OCI-LY7 (cell line): ENCODE measurements at regions not wholly inside any gene's neighbourhood (a gene's known extent, or its start where the extent isn't known, plus 50 kb on each side); places are given as distances from the start of the nearest gene placed in this dataset.

Experiments used
- BruUV-seq: library from RNA; stranded (reverse); fragments of 400-500 nt; replicated peaks from 2 replicates; lab custom pipeline; 2021; lab: Mats Ljungman, UMichigan
- CTCF ChIA-PET: fragments of 300-600 bp; sonication (Branson Sonifier 250); formaldehyde crosslinking; loops from one replicate; lab custom pipeline; 2022; ENCODE audit warnings: antibody characterized with exemption; ENCODE audit not compliant: unreplicated experiment; lab: Charles Lee
- POLR2A ChIA-PET: fragments of 300-600 bp; sonication (Branson Sonifier 250); formaldehyde crosslinking; loops from one replicate; lab custom pipeline; 2022; ENCODE audit warnings: antibody characterized with exemption; lab: Charles Lee
- DNase-seq: peaks from one replicate; pipeline ENCODE4 v3.0.0-alpha.2; 2015; ENCODE audit warnings: low spot score
- H2AFZ ChIP-seq: fragments of 200-600 bp; sonication (generic), shearing (Covaris generic); 2 replicates; pipeline ENCODE4 v1.6.1; 2014; ENCODE audit warnings: mild to moderate bottlenecking, antibody characterized with exemption, low read length, moderate library complexity
- H3K27ac ChIP-seq: fragments of 200-600 bp; sonication (generic); 2 replicates; pipeline ENCODE4 v1.5.1; 2014; ENCODE audit warnings: mixed run types, low read depth, mild to moderate bottlenecking, moderate library complexity, low read length, inconsistent platforms; ENCODE audit not compliant: poor library complexity, severe bottlenecking
- H3K36me3 ChIP-seq: fragments of 200-600 bp; sonication (generic); 2 replicates; pipeline ENCODE4 v1.6.1; 2014; ENCODE audit warnings: mild to moderate bottlenecking, antibody characterized with exemption, low read length, moderate library complexity, mixed read lengths; ENCODE audit not compliant: insufficient read depth
- H3K4me1 ChIP-seq: fragments of 200-600 bp; sonication (generic); 2 replicates; pipeline ENCODE4 v1.5.1; 2014; ENCODE audit warnings: mild to moderate bottlenecking, low read length; ENCODE audit not compliant: insufficient read depth, poor library complexity, severe bottlenecking
- H3K4me2 ChIP-seq: fragments of 200-600 bp; sonication (generic); 2 replicates; pipeline ENCODE4 v1.6.1; 2014; ENCODE audit warnings: mild to moderate bottlenecking, low read length
- H3K4me3 ChIP-seq: fragments of 200-600 bp; sonication (generic); 2 replicates; pipeline ENCODE4 v1.5.1; 2014; ENCODE audit warnings: mild to moderate bottlenecking, low read depth, low read length; ENCODE audit not compliant: poor library complexity, severe bottlenecking
- H3K79me2 ChIP-seq: fragments of 200-600 bp; sonication (generic); 2 replicates; pipeline ENCODE4 v1.6.1; 2016; ENCODE audit warnings: low read depth, mild to moderate bottlenecking, low read length, moderate library complexity, mixed read lengths; ENCODE audit not compliant: insufficient read depth
- H3K9me2 ChIP-seq: fragments of 200-600 bp; sonication (generic); 2 replicates; pipeline ENCODE4 v1.6.1; 2016; ENCODE audit warnings: mild to moderate bottlenecking, low read length, mixed read lengths; ENCODE audit not compliant: insufficient read depth
- H3K9me3 ChIP-seq: fragments of 200-600 bp; sonication (generic); 2 replicates; pipeline ENCODE4 v1.6.1; 2014; ENCODE audit warnings: mild to moderate bottlenecking, mixed run types, low read length, mixed read lengths
- H4K20me1 ChIP-seq: fragments of 200-600 bp; sonication (generic); 2 replicates; pipeline ENCODE4 v1.6.1; 2014; ENCODE audit warnings: mild to moderate bottlenecking, antibody characterized with exemption, low read length, moderate library complexity, mixed read lengths; ENCODE audit not compliant: insufficient read depth
- EZH2phosphoT487 ChIP-seq: fragments of 200-600 bp; sonication (generic); IDR thresholded peaks from 2 replicates; pipeline ENCODE4 v1.6.1; 2018; ENCODE audit warnings: low read depth, borderline replicate concordance, mild to moderate bottlenecking, mixed run types, antibody characterized with exemption, low read length, moderate library complexity, mixed read lengths
- intact Hi-C: fragments of 100-400 bp; cut with micrococcal nuclease; formaldehyde crosslinking; loops from one replicate; pipeline ENCODE4 v1.10.0; 2022; ENCODE audit not compliant: unreplicated experiment
- TF ChIP-seq, protein P1 (sequence below): fragments of 200-600 bp; sonication (generic); conservative IDR thresholded peaks from 2 replicates; pipeline ENCODE4 v1.5.1; 2014; ENCODE audit warnings: mild to moderate bottlenecking, antibody characterized with exemption, low read length, moderate library complexity, mixed read lengths

DNA sequence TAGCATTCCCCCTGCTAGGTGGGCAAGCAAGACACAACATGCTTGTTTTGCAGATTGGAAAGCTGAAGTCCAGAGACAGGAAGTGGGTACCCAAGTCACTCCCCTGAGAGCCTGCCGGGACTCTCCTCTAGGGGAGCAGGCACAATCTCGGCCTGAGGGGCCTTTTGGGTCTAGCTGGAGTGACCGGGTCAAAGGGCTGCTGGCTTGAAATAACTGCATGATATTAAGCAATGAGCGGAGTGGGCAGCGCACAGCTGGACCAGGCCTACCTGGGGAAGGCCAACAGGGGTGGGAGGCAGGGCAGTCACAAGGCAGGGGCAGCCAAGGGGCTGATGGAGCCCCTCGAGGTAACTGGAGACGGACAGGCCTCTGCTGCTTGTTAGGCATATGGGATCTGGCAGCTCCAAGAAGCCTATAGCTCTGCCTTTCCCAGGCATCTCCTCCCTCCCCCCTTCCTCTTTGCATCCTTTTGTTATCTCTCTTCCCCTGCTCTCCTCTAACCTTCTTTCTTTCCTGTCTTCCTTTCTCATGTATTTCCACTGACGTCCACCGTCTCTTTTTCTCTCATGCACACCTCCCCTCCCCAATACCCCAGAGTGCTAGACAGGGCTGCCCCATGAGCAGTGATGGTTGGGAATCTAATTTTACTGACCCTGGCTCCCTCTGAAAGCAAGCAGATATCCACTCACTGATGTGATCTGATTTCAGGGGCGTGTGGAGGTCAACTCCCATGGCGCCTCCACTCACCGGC lies 237.5 kb downstream of the LOXHD1 start:
- Histone ChIP-seq H3K9me2 (no peaks in the 10 kb centered on the region), H3K79me2 (no peaks in the 10 kb centered on the region), H2AFZ (no peak overlapping the region), H3K4me2 (no peak overlapping the region), H4K20me1 (no peaks in the 10 kb centered on the region), H3K4me1 (no peaks in the 10 kb centered on the region), H3K36me3 (no peaks in the 10 kb centered on the region), H3K4me3 (no peak overlapping the region), H3K9me3 (no peaks in the 10 kb centered on the region), H3K27ac (no peak overlapping the region)
- POLR2A ChIA-PET, result no interaction called here
- DNase-seq, result no peak
- intact Hi-C loops, result no loop called here
- TF ChIP-seq EZH2phosphoT487, result no peak
- TF ChIP-seq, protein P1, sequence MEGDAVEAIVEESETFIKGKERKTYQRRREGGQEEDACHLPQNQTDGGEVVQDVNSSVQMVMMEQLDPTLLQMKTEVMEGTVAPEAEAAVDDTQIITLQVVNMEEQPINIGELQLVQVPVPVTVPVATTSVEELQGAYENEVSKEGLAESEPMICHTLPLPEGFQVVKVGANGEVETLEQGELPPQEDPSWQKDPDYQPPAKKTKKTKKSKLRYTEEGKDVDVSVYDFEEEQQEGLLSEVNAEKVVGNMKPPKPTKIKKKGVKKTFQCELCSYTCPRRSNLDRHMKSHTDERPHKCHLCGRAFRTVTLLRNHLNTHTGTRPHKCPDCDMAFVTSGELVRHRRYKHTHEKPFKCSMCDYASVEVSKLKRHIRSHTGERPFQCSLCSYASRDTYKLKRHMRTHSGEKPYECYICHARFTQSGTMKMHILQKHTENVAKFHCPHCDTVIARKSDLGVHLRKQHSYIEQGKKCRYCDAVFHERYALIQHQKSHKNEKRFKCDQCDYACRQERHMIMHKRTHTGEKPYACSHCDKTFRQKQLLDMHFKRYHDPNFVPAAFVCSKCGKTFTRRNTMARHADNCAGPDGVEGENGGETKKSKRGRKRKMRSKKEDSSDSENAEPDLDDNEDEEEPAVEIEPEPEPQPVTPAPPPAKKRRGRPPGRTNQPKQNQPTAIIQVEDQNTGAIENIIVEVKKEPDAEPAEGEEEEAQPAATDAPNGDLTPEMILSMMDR, result no peak
- CTCF ChIA-PET, result no interaction called here
- no TSS peak for BruUV-seq

DNA sequence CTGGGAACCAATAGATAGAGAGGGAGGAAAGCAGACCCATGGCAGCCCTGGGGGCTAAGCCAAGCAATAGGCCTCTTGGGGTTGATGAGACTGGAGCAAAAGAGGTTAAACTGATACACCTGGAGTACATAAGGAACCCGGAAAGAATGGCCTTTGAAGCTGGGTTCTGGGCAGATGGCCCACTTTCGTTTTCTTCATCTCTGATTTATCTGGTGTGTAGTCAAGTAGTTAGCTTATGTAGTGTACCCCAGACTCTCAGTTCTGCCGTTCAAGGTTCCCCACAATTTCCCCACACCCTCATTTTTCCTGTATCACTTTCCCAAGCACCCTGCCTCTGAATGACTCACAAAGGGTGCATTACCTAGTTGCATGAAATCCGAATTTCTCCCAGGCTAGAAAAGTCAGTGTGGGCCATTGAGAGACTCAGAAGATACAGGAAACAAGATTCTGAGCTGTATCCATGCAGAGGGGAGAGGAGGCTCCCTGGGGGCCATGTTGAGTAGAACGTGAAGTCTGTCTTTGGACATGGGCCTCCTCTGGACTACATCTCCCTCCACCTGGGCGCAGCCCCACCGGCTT lies 235.0 kb downstream of the LOXHD1 start:
- Histone ChIP-seq H3K36me3 (no peaks in the 10 kb centered on the region), H3K9me2 (no peaks in the 10 kb centered on the region), H3K79me2 (no peaks in the 10 kb centered on the region), H3K27ac (no peak overlapping the region), H3K4me1 (no peaks in the 10 kb centered on the region), H2AFZ (no peak overlapping the region), H3K9me3 (no peaks in the 10 kb centered on the region), H4K20me1 (no peaks in the 10 kb centered on the region), H3K4me3 (no peak overlapping the region), H3K4me2 (no peak overlapping the region)
- POLR2A ChIA-PET, result no interaction called here
- no TSS peak for BruUV-seq
- CTCF ChIA-PET, result no interaction called here
- DNase-seq, result no peak
- intact Hi-C loops, result no loop called here
- TF ChIP-seq, protein P1, result no peak
- no peak for TF ChIP-seq EZH2phosphoT487

DNA sequence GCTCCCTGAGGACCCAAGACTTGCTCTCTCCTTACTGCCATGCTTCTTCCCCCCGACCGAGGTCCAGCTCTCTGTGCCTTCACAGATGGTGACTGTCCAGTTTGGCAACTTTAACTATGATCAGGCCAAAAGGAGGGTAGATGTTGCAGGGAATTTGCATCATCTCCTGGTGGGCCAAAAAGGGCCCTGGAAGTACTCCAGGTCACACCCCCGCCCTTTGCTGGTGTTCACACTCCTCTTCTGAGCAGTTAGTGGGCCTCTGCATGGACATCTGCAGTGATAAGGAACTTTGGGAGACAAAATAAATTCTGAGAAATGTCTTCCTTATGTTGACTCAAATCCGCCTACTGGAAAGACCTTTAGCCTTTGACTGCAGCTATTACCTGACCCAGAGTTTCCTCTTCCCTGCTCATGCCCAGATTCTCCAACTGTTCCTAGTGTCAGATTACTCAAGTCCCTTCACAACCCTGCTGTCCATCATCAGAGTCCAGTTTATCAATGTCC lies 234.4 kb downstream of the LOXHD1 start:
- no TSS peak for BruUV-seq
- Histone ChIP-seq H3K36me3 (no peaks in the 10 kb centered on the region), H3K9me3 (no peaks in the 10 kb centered on the region), H3K4me2 (no peak overlapping the region), H3K4me3 (no peak overlapping the region), H4K20me1 (no peaks in the 10 kb centered on the region), H3K27ac (no peak overlapping the region), H2AFZ (no peak overlapping the region), H3K79me2 (no peaks in the 10 kb centered on the region), H3K4me1 (no peaks in the 10 kb centered on the region), H3K9me2 (no peaks in the 10 kb centered on the region)
- ChIA-PET CTCF (no interaction called here), POLR2A (no interaction called here)
- TF ChIP-seq EZH2phosphoT487, result no peak
- TF ChIP-seq, protein P1, result no peak
- DNase-seq, result no peak
- intact Hi-C loops, result no loop called here
